ENCODE measurements at regions not wholly inside any gene's neighbourhood (a gene's known extent, or its start where the extent isn't known, plus 50 kb on each side); places are given as distances from the start of the nearest gene placed in this dataset.

- intact Hi-C loops (cut with micrococcal nuclease), result no loop called here
- ChIA-PET POLR2A (ENCODE audit: unreplicated experiment) (no interaction called here), CTCF (no interaction called here)
- ATAC-seq (no peak), DNase-seq (no peak)
- no peaks in the 10 kb centered on the region for H3K27me3 ChIP-seq (ENCODE audit: low read length)
- BruUV-seq (replicated peaks), result no TSS peak
- H3K9ac ChIP-seq (ENCODE audit: low read length), result no peak overlapping the region
- no peak overlapping the region for H2AFZ ChIP-seq (ENCODE audit: low read length)
- no peaks in the 10 kb centered on the region for H3K4me1 ChIP-seq (ENCODE audit: insufficient read depth, low read length)
- no peak overlapping the region for H3K4me2 ChIP-seq (ENCODE audit: low read length)
- no peak for TF ChIP-seq CTCF (conservative IDR thresholded peaks at IDR 0.05; ENCODE audit: low read depth, low read length)
- no peak for TF ChIP-seq EZH2phosphoT487 (IDR thresholded peaks at IDR 0.05; ENCODE audit: borderline replicate concordance, low read length)
- no peak for TF ChIP-seq EZH2 (IDR thresholded peaks at IDR 0.05; ENCODE audit: low read length, unreplicated experiment)
- H3K79me2 ChIP-seq (ENCODE audit: low read length), result no peaks in the 10 kb centered on the region
- no peak overlapping the region for H3K4me3 ChIP-seq (ENCODE audit: low read length)
- no peaks in the 10 kb centered on the region for H3K9me2 ChIP-seq (replicated peaks; ENCODE audit: low read length)
- no peaks in the 10 kb centered on the region for H4K20me1 ChIP-seq (ENCODE audit: low read length)
- no peaks in the 10 kb centered on the region for H3K9me3 ChIP-seq (ENCODE audit: low read length)
- no peaks in the 10 kb centered on the region for H3K36me3 ChIP-seq (ENCODE audit: low read depth, low read length)
- H3K27ac ChIP-seq (ENCODE audit: low read length), result no peak overlapping the region
- no peaks in the 10 kb centered on the region for H3F3A ChIP-seq (ENCODE audit: low read length, unreplicated experiment)
Measured at GRCh38 chr6:143569040-143569439, 57.5 kb upstream of the FUCA2 start.

GRCh38 chr6:143564484-143565017, 53.0 kb upstream of the FUCA2 start:
- no peak overlapping the region for H3K9ac ChIP-seq (ENCODE audit: low read length)
- H3K27me3 ChIP-seq (ENCODE audit: low read length), result no peaks in the 10 kb centered on the region
- H3K4me2 ChIP-seq (ENCODE audit: low read length), result no peak overlapping the region
- intact Hi-C loops (cut with micrococcal nuclease), result no loop called here
- ATAC-seq (no peak; the same call in 1 of the 2 replicates), DNase-seq (no peak)
- no peak for TF ChIP-seq CTCF (conservative IDR thresholded peaks at IDR 0.05; ENCODE audit: low read depth, low read length)
- TF ChIP-seq EZH2phosphoT487 (IDR thresholded peaks at IDR 0.05; ENCODE audit: borderline replicate concordance, low read length), result no peak
- TF ChIP-seq EZH2 (IDR thresholded peaks at IDR 0.05; ENCODE audit: low read length, unreplicated experiment), result no peak
- no peak overlapping the region for H3K4me3 ChIP-seq (ENCODE audit: low read length)
- CTCF ChIA-PET, result no interaction called here
- H3K79me2 ChIP-seq (ENCODE audit: low read length), result no peaks in the 10 kb centered on the region
- BruUV-seq (replicated peaks), result no TSS peak
- H2AFZ ChIP-seq (ENCODE audit: low read length), result no peak overlapping the region
- H3K9me2 ChIP-seq (replicated peaks; ENCODE audit: low read length), result no peaks in the 10 kb centered on the region
- no peak overlapping the region for H3K27ac ChIP-seq (ENCODE audit: low read length)
- H3K4me1 ChIP-seq (ENCODE audit: insufficient read depth, low read length), result no peaks in the 10 kb centered on the region
- H3F3A ChIP-seq (ENCODE audit: low read length, unreplicated experiment), result no peaks in the 10 kb centered on the region
- H3K9me3 ChIP-seq (ENCODE audit: low read length), result no peaks in the 10 kb centered on the region
- no peaks in the 10 kb centered on the region for H3K36me3 ChIP-seq (ENCODE audit: low read depth, low read length)
- POLR2A ChIA-PET (ENCODE audit: unreplicated experiment), result no interaction called here
- H4K20me1 ChIP-seq (ENCODE audit: low read length), result no peaks in the 10 kb centered on the region

GRCh38 chr6:143562143-143562542, 50.6 kb upstream of the FUCA2 start:
- no peaks in the 10 kb centered on the region for H3K9me2 ChIP-seq (replicated peaks; ENCODE audit: low read length)
- no peaks in the 10 kb centered on the region for H3F3A ChIP-seq (ENCODE audit: low read length, unreplicated experiment)
- ChIA-PET POLR2A (ENCODE audit: unreplicated experiment) (no interaction called here), CTCF (no interaction called here)
- DNase-seq (no peak), ATAC-seq (no peak)
- no peaks in the 10 kb centered on the region for H3K9me3 ChIP-seq (ENCODE audit: low read length)
- no peak overlapping the region for H3K4me3 ChIP-seq (ENCODE audit: low read length)
- H3K27ac ChIP-seq (ENCODE audit: low read length), result no peak overlapping the region
- no TSS peak for BruUV-seq (replicated peaks)
- no peak for TF ChIP-seq EZH2phosphoT487 (IDR thresholded peaks at IDR 0.05; ENCODE audit: borderline replicate concordance, low read length)
- TF ChIP-seq EZH2 (IDR thresholded peaks at IDR 0.05; ENCODE audit: low read length, unreplicated experiment), result no peak
- no peak for TF ChIP-seq CTCF (conservative IDR thresholded peaks at IDR 0.05; ENCODE audit: low read depth, low read length)
- no peak overlapping the region for H3K9ac ChIP-seq (ENCODE audit: low read length)
- H3K4me1 ChIP-seq (ENCODE audit: insufficient read depth, low read length), result no peaks in the 10 kb centered on the region
- no peaks in the 10 kb centered on the region for H3K79me2 ChIP-seq (ENCODE audit: low read length)
- no peaks in the 10 kb centered on the region for H3K27me3 ChIP-seq (ENCODE audit: low read length)
- H2AFZ ChIP-seq (ENCODE audit: low read length), result no peak overlapping the region
- no peak overlapping the region for H3K4me2 ChIP-seq (ENCODE audit: low read length)
- H4K20me1 ChIP-seq (ENCODE audit: low read length), result no peaks in the 10 kb centered on the region
- intact Hi-C loops (cut with micrococcal nuclease), result no loop called here
- no peaks in the 10 kb centered on the region for H3K36me3 ChIP-seq (ENCODE audit: low read depth, low read length)
